GM06990 (cell line): ENCODE measurements at regions not wholly inside any gene's neighbourhood (a gene's known extent, or its start where the extent isn't known, plus 50 kb on each side); places are given as distances from the start of the nearest gene placed in this dataset.

Source experiments
- DNase-seq: peaks from one replicate; pipeline ENCODE4 v3.0.0-alpha.2; 2011; ENCODE audit not compliant: insufficient read length; ENCODE audit errors: extremely low read depth
- H3K27me3 ChIP-seq: replicated peaks from 2 replicates; pipeline ENCODE4 v1.6.0; 2011; ENCODE audit warnings: low read length; ENCODE audit not compliant: control insufficient read depth, insufficient read depth
- H3K36me3 ChIP-seq: 2 replicates; pipeline ENCODE4 v1.5.1; 2011; ENCODE audit warnings: low read length; ENCODE audit not compliant: control insufficient read depth, insufficient read depth
- H3K4me3 ChIP-seq: replicated peaks from 2 replicates; pipeline ENCODE4 v1.5.1; 2011; ENCODE audit warnings: low read depth, mild to moderate bottlenecking, control low read depth, low read length
- TF ChIP-seq, protein P1 (sequence below): IDR thresholded peaks from 2 replicates; pipeline ENCODE4 v1.5.1; 2011; ENCODE audit warnings: low read length, control low read depth, mild to moderate bottlenecking, inconsistent platforms; ENCODE audit not compliant: insufficient read depth, poor library complexity, severe bottlenecking

DNA sequence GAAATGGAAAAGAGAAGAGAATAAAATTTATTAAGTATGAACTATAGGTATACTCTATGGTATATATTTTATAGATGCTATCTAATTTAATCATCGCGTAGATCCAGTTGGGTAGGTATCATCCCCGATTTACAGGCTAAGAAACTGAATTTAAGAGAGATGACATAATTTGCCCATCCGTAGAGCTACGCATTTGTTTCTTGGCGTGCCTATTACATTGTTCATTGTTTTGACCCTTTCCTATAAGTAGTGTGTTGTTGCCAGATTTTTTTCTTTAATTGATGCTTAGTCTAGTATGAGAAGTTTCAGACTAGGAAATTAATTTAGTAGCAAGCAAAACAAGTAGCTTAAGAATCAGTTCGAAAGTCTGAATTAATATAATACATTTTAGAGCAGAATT is 205.7 kb upstream of the NPSR1 start:
- TF ChIP-seq, protein P1, sequence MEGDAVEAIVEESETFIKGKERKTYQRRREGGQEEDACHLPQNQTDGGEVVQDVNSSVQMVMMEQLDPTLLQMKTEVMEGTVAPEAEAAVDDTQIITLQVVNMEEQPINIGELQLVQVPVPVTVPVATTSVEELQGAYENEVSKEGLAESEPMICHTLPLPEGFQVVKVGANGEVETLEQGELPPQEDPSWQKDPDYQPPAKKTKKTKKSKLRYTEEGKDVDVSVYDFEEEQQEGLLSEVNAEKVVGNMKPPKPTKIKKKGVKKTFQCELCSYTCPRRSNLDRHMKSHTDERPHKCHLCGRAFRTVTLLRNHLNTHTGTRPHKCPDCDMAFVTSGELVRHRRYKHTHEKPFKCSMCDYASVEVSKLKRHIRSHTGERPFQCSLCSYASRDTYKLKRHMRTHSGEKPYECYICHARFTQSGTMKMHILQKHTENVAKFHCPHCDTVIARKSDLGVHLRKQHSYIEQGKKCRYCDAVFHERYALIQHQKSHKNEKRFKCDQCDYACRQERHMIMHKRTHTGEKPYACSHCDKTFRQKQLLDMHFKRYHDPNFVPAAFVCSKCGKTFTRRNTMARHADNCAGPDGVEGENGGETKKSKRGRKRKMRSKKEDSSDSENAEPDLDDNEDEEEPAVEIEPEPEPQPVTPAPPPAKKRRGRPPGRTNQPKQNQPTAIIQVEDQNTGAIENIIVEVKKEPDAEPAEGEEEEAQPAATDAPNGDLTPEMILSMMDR, result no peak
- Histone ChIP-seq H3K27me3 (no peaks in the 10 kb centered on the region), H3K4me3 (no peak overlapping the region), H3K36me3 (no peaks in the 10 kb centered on the region)
- DNase-seq, result no peak

DNA sequence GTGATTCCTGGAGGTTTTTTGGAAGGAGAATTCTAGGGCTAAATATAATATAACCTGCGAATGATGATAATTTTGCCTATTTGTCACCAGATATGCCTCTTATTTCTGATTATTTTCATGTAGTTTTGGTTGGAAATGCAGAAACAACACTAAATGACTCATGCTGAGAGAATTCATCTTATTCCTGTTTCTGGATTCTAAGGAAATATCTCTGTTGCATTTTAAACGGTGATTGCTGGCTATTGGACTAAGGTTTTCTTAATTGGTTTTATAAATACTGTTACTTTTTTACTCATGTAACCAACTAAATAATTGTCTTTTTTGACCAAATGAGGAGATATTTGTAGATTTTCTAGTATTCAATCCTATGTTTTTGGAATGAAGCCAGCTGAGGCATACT is 204.9 kb upstream of the NPSR1 start:
- no peak for DNase-seq
- no peaks in the 10 kb centered on the region for H3K36me3 ChIP-seq
- no peaks in the 10 kb centered on the region for H3K27me3 ChIP-seq
- no peak overlapping the region for H3K4me3 ChIP-seq
- TF ChIP-seq, protein P1, result no peak

DNA sequence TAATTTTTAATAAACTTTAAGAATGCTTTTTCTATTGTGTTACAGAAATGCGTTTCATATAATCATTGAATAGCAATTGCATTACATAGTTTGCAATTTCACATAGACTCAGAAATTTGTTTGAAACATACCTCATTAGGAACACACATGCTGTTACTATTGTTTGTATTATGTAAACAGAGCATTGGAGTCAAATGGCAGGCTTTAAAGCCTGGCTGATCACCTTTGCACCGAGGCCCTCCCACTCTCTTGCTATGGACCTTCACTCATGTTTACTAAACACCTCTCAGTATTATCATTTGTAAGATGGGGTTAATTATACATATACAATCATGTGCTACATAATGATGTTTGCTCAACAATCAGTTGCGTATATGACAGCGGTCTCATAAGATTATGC is 203.6 kb upstream of the NPSR1 start:
- TF ChIP-seq, protein P1, result no peak
- Histone ChIP-seq H3K27me3 (no peaks in the 10 kb centered on the region), H3K4me3 (no peak overlapping the region), H3K36me3 (no peaks in the 10 kb centered on the region)
- DNase-seq, result no peak

DNA sequence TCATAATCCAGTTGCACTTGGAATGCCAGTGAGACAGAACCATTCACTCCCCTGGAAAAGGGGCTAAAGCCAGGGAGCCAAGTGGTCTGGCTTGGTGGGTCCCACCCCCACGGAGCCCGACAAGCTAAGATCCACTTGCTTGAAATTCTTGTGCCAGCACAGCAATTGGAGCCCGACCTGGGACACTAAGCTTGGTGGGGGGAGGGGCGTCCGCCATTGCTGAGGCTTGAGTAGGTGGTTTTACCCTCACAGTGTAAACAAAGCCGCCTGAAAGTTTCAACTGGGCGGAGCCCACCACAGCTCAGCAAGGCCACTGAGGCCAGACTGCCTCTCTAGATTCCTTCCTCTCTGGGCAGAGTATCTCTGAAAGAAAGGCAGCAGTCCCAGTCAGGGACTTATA is 200.7 kb upstream of the NPSR1 start:
- Histone ChIP-seq H3K36me3 (no peaks in the 10 kb centered on the region), H3K27me3 (no peaks in the 10 kb centered on the region), H3K4me3 (no peak overlapping the region)
- TF ChIP-seq, protein P1, result no peak
- DNase-seq, result no peak

DNA sequence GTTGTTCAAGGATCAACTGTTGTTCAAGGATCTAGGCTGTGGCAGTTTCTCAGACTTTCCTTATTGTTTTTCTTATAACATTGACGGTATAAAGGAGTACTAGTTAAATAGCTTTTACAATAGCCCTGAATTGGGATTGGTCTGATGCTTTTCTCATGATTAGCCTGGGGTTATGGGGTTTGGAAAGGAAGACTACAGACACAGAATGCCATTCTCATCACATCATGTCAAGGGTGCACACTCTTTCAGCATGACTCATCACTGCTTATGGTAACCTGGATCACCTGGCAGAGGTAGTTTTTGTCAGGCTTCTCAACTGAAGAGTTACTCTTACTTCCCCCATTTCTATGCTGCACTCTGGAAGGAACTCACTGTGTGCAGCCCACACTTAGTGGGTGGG is 194.2 kb upstream of the NPSR1 start:
- no peak for DNase-seq
- Histone ChIP-seq H3K27me3 (no peaks in the 10 kb centered on the region), H3K36me3 (no peaks in the 10 kb centered on the region), H3K4me3 (no peak overlapping the region)
- TF ChIP-seq, protein P1, result no peak

DNA sequence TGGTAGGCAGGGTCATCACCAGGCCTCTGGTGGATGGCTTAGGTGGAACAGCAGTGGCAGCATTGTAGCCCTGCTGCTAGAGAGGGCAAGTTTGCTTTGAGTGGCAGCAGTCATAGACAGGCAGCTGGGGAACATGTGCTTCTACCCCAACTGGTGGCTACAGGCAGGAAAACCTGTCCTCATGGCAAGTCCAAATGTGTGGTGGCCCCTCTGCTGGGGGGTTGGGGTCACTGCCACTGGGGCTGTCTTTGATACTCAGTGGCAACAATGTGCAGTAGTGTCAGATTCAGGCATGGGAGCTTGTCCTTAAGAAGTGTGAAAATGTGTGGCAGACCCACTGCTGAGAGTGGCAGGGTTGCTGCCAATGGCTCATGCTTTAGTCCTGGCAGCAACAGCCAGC is 186.2 kb upstream of the NPSR1 start:
- TF ChIP-seq, protein P1, result no peak
- no peak for DNase-seq
- Histone ChIP-seq H3K36me3 (no peaks in the 10 kb centered on the region), H3K27me3 (no peaks in the 10 kb centered on the region), H3K4me3 (no peak overlapping the region)
